H9 (cell line): ENCODE measurements at regions not wholly inside any gene's neighbourhood (a gene's known extent, or its start where the extent isn't known, plus 50 kb on each side); places are given as distances from the start of the nearest gene placed in this dataset.

ENCODE experiments used
- DNase-seq: peaks from one replicate; pipeline ENCODE4 v3.0.0-alpha.2; 2017
- H2AFZ ChIP-seq: one replicate; pipeline ENCODE4 v1.6.1; 2013; ENCODE audit warnings: mild to moderate bottlenecking, low read length, control low read depth, moderate library complexity
- H2AK5ac ChIP-seq: 2 replicates; pipeline ENCODE4 v1.6.1; 2013; ENCODE audit warnings: low read length, control low read depth, mixed read lengths; ENCODE audit not compliant: insufficient read length
- H2BK120ac ChIP-seq: one replicate; pipeline ENCODE4 v1.6.1; 2013; ENCODE audit warnings: low read depth, mild to moderate bottlenecking, low read length, control low read depth, inconsistent platforms; ENCODE audit not compliant: poor library complexity, severe bottlenecking
- H2BK12ac ChIP-seq: 2 replicates; pipeline ENCODE4 v1.6.1; 2013; ENCODE audit warnings: low read length, control low read depth, mixed read lengths, low read depth; ENCODE audit not compliant: insufficient read length
- H2BK15ac ChIP-seq: 2 replicates; pipeline ENCODE4 v1.6.1; 2013; ENCODE audit warnings: low read depth, low read length, control low read depth
- H2BK20ac ChIP-seq: one replicate; pipeline ENCODE4 v1.6.1; 2013; ENCODE audit warnings: low read depth, mild to moderate bottlenecking, low read length, control low read depth, inconsistent platforms; ENCODE audit not compliant: poor library complexity, severe bottlenecking
- H2BK5ac ChIP-seq: 2 replicates; pipeline ENCODE4 v1.6.1; 2013; ENCODE audit warnings: low read length, control low read depth, mixed read lengths; ENCODE audit not compliant: insufficient read length
- H3K14ac ChIP-seq: 2 replicates; pipeline ENCODE4 v1.6.1; 2013; ENCODE audit warnings: low read length, control low read depth; ENCODE audit not compliant: insufficient read depth
- H3K18ac ChIP-seq: 2 replicates; pipeline ENCODE4 v1.6.1; 2013; ENCODE audit warnings: low read depth, mild to moderate bottlenecking, mixed read lengths, low read length, control low read depth; ENCODE audit not compliant: insufficient read length
- H3K23ac ChIP-seq: 2 replicates; pipeline ENCODE4 v1.6.1; 2013; ENCODE audit warnings: low read length, control low read depth, mixed read lengths, low read depth; ENCODE audit not compliant: insufficient read length
- H3K23me2 ChIP-seq: 2 replicates; pipeline ENCODE4 v1.6.1; 2013; ENCODE audit warnings: low read depth, mild to moderate bottlenecking, mixed read lengths, low read length, control low read depth; ENCODE audit not compliant: insufficient read length, poor library complexity, severe bottlenecking
- H3K27ac ChIP-seq: 2 replicates; pipeline ENCODE4 v1.5.1; 2013; ENCODE audit warnings: low read length, control low read depth, mixed read lengths, low read depth; ENCODE audit not compliant: insufficient read length
- H3K27me3 ChIP-seq: 2 replicates; pipeline ENCODE4 v1.6.1; 2013; ENCODE audit warnings: low read length, control low read depth, inconsistent platforms; ENCODE audit not compliant: insufficient read depth
- H3K4ac ChIP-seq: 2 replicates; pipeline ENCODE4 v1.6.1; 2013; ENCODE audit warnings: low read depth, mild to moderate bottlenecking, control low read depth, inconsistent platforms, low read length, moderate library complexity
- H3K4me1 ChIP-seq: 2 replicates; pipeline ENCODE4 v1.6.1; 2013; ENCODE audit warnings: low read length, control low read depth, inconsistent platforms; ENCODE audit not compliant: insufficient read depth
- H3K4me2 ChIP-seq: 2 replicates; pipeline ENCODE4 v1.6.1; 2013; ENCODE audit warnings: low read length, control low read depth, mixed read lengths; ENCODE audit not compliant: insufficient read length, insufficient read depth
- H3K56ac ChIP-seq: 2 replicates; pipeline ENCODE4 v1.6.1; 2013; ENCODE audit warnings: low read depth, mild to moderate bottlenecking, mixed read lengths, low read length, control low read depth; ENCODE audit not compliant: insufficient read length
- H3K79me1 ChIP-seq: 2 replicates; pipeline ENCODE4 v1.6.1; 2013; ENCODE audit warnings: low read depth, mild to moderate bottlenecking, moderate library complexity, low read length, control low read depth, inconsistent platforms; ENCODE audit not compliant: insufficient read depth, poor library complexity, severe bottlenecking
- H3K79me2 ChIP-seq: 2 replicates; pipeline ENCODE4 v1.6.1; 2013; ENCODE audit warnings: low read length, control low read depth, inconsistent platforms; ENCODE audit not compliant: insufficient read depth
- H3K9ac ChIP-seq: 2 replicates; pipeline ENCODE4 v1.6.1; 2013; ENCODE audit warnings: low read length, control low read depth, mixed read lengths; ENCODE audit not compliant: insufficient read length; ENCODE audit errors: extremely low read depth
- H3K9me3 ChIP-seq: one replicate; pipeline ENCODE4 v1.6.1; 2013; ENCODE audit warnings: low read depth, low read length, inconsistent platforms; ENCODE audit not compliant: control insufficient read depth
- H3T11ph ChIP-seq: one replicate; pipeline ENCODE4 v1.6.1; 2013; ENCODE audit warnings: mild to moderate bottlenecking, low read length, control low read depth, inconsistent platforms
- H4K20me1 ChIP-seq: one replicate; pipeline ENCODE4 v1.6.1; 2013; ENCODE audit not compliant: control insufficient read depth, insufficient read length, insufficient read depth
- H4K5ac ChIP-seq: 2 replicates; pipeline ENCODE4 v1.6.1; 2013; ENCODE audit warnings: low read depth, mild to moderate bottlenecking, mixed read lengths, low read length, control low read depth; ENCODE audit not compliant: insufficient read length
- H4K8ac ChIP-seq: replicated peaks from 2 replicates; pipeline ENCODE4 v1.6.1; 2013; ENCODE audit warnings: low read length, control low read depth, mixed read lengths, low read depth; ENCODE audit not compliant: insufficient read length
- H4K91ac ChIP-seq: 2 replicates; pipeline ENCODE4 v1.6.1; 2013; ENCODE audit warnings: low read depth, mild to moderate bottlenecking, moderate library complexity, mixed read lengths, low read length, control low read depth; ENCODE audit not compliant: insufficient read length
- H3K27ac Mint-ChIP-seq, 3 experiments: 2 replicates in 2 of 3; 3 replicates in 1 of 3; pipeline ENCODE4 v1.8.0; 2020 to 2021; ENCODE audit warnings: mixed read lengths in 3 of 3, mild to moderate bottlenecking in 1 of 3, moderate library complexity in 1 of 3
- H3K27me3 Mint-ChIP-seq: 2 replicates; pipeline ENCODE4 v1.8.0; 2021; ENCODE audit warnings: low read depth, mild to moderate bottlenecking, moderate library complexity, mixed read lengths
- H3K36me3 Mint-ChIP-seq, 3 experiments: 2 replicates in 2 of 3; 3 replicates in 1 of 3; pipeline ENCODE4 v1.8.0; 2020 to 2021; ENCODE audit warnings: low read depth in 3 of 3, mixed read lengths in 3 of 3; ENCODE audit not compliant: insufficient read depth in 1 of 3
- H3K4me1 Mint-ChIP-seq, 2 experiments: 2 replicates each; pipeline ENCODE4 v1.8.0; 2020; ENCODE audit warnings: mixed read lengths in 2 of 2
- H3K4me3 Mint-ChIP-seq, 2 experiments: 2 replicates in 1 of 2; 3 replicates in 1 of 2; pipeline ENCODE4 v1.8.0; 2020 to 2021; ENCODE audit warnings: mild to moderate bottlenecking in 2 of 2, mixed read lengths in 2 of 2, moderate library complexity in 1 of 2
- H3K9me3 Mint-ChIP-seq, 2 experiments: 2 replicates in 1 of 2; 3 replicates in 1 of 2; pipeline ENCODE4 v1.8.0; 2020; ENCODE audit warnings: mild to moderate bottlenecking in 2 of 2, mixed read lengths in 2 of 2, moderate library complexity in 1 of 2
- CTCF ChIP-seq: fragments of 200-600 bp; sonication (generic); conservative IDR thresholded peaks from 3 replicates; pipeline ENCODE4 v1.8.0; 2021; ENCODE audit warnings: antibody characterized with exemption, mild to moderate bottlenecking
- WGBS: extraction: QIAGEN DNeasy Blood & Tissue Kit; methylation state at CpG from one replicate; pipeline ENCODE4 v1.1.7; 2013; ENCODE audit warnings: missing lambda C conversion rate, low lambda C conversion rate, mixed read lengths; ENCODE audit not compliant: insufficient read length; ENCODE audit errors: extremely low coverage; 5-methylcytosine and 5-hydroxymethylcytosine counted together

DNA sequence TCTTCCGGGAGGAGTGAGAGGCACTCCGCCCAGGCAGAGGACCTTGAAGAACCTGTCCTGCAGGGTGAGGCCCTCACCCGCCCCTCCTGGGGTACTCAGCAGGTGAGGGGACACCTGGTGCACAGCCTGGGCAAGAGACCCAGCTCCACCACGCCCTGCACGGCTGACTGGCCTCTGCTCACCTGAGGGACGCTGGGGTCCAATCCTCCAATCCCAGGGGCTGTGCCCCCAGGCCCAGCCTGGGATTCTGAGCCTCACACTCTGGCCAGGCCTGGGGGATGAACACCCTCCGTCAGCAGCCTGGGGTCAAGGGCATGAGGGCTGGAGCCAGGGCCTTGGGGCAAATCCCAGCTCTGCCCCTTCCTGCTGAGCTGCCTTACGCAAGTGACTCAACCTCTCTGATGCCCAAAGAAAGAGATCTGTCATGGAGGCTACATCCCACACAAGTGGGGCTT is 149.9 kb upstream of the PTPN1 start:
- Histone ChIP-seq H3K79me1 (no peaks in the 10 kb centered on the region), H3K56ac (no peak overlapping the region), H2BK12ac (no peak overlapping the region), H3K27ac (no peak overlapping the region), H3K18ac (no peak overlapping the region), H2BK120ac (no peak overlapping the region), H4K5ac (no peak overlapping the region), H2AK5ac (no peak overlapping the region), H3T11ph (no peak overlapping the region), H2BK5ac (no peak overlapping the region), H3K4ac (no peak overlapping the region), H3K9ac (no peak overlapping the region), H3K23me2 (no peaks in the 10 kb centered on the region), H4K20me1 (no peaks in the 10 kb centered on the region), H4K8ac (no peak overlapping the region), H3K4me2 (no peak overlapping the region), H3K23ac (no peak overlapping the region), H2AFZ (no peak overlapping the region), H3K14ac (no peak overlapping the region), H3K4me1 (no peaks in the 10 kb centered on the region), H2BK20ac (no peak overlapping the region), H3K9me3 (no peaks in the 10 kb centered on the region), H3K27me3 (no peaks in the 10 kb centered on the region), H2BK15ac (no peak overlapping the region), H3K79me2 (no peaks in the 10 kb centered on the region), H4K91ac (no peak overlapping the region)
- H3K4me3 Mint-ChIP-seq: no peak overlapping the region
- H3K27me3 Mint-ChIP-seq: peaks cover 2% of the 10 kb centered on the region; the same call in 1 of the 2 replicates
- WGBS: no CpG with 5 or more reads among the region's 8 CpGs
- H3K4me1 Mint-ChIP-seq: peaks cover 0 to 9% of the 10 kb centered on the region in 2 experiments; a peak in 3 of 4 replicates
- H3K36me3 Mint-ChIP-seq: no peaks in the 10 kb centered on the region
- no peaks in the 10 kb centered on the region for H3K9me3 Mint-ChIP-seq
- no peak overlapping the region for H3K27ac Mint-ChIP-seq
- DNase-seq: no peak
- TF ChIP-seq CTCF: no peak
